RWPE1 (cell line): ENCODE measurements at regions not wholly inside any gene's neighbourhood (a gene's known extent, or its start where the extent isn't known, plus 50 kb on each side); places are given as distances from the start of the nearest gene placed in this dataset.
A peak's percentile ranks its signal among the peaks of the same experiment; 100 is the strongest.

Experiments used
- CTCF ChIA-PET: fragments of 350-600 bp; sonication (Branson Sonifier 250); formaldehyde crosslinking; extraction: SDS; loops from one replicate; lab custom pipeline; 2021; lab: Yijun Ruan, JAX
- POLR2A ChIA-PET: fragments of 400-600 bp; formaldehyde crosslinking; extraction: SDS; loops from one replicate; lab custom pipeline; 2020; ENCODE audit warnings: antibody characterized with exemption; ENCODE audit not compliant: low non-redundant PET; lab: Yijun Ruan, JAX
- DNase-seq: peaks from one replicate; pipeline ENCODE4 v3.0.0; 2012; ENCODE audit warnings: low spot score
- H3K27ac ChIP-seq: fragments of 450-650 bp; 2 replicates; pipeline ENCODE4 v1.5.1; 2017
- CTCF ChIP-seq: fragments of 450-650 bp; conservative IDR thresholded peaks from 2 replicates; pipeline ENCODE4 v1.5.1; 2017; ENCODE audit warnings: low read depth, mild to moderate bottlenecking

GRCh38 chr3:174424656-174425055, 434.5 kb upstream of the NAALADL2 start:
- TF ChIP-seq CTCF = no peak
- H3K27ac ChIP-seq = no peak overlapping the region
- CTCF ChIA-PET = no interaction called here
- no peak for DNase-seq
- POLR2A ChIA-PET = no interaction called here

- H3K27ac ChIP-seq = no peak overlapping the region
- POLR2A ChIA-PET = no interaction called here
- CTCF ChIA-PET = no interaction called here
- TF ChIP-seq CTCF = no peak
- no peak for DNase-seq
Observed at GRCh38 chr3:174425422-174425821, 433.7 kb upstream of the NAALADL2 start.

- ChIA-PET POLR2A (no interaction called here), CTCF (no interaction called here)
- TF ChIP-seq CTCF = no peak
- no peak overlapping the region for H3K27ac ChIP-seq
- DNase-seq = no peak
Observed at GRCh38 chr3:174430986-174431385, 428.1 kb upstream of the NAALADL2 start.

GRCh38 chr3:174431717-174432116, 427.4 kb upstream of the NAALADL2 start:
- H3K27ac ChIP-seq = no peak overlapping the region
- CTCF ChIA-PET = no interaction called here
- POLR2A ChIA-PET = no interaction called here
- no peak for TF ChIP-seq CTCF
- DNase-seq = peak; percentile 26

- ChIA-PET CTCF (no interaction called here), POLR2A (no interaction called here)
- TF ChIP-seq CTCF = no peak
- no peak for DNase-seq
- no peak overlapping the region for H3K27ac ChIP-seq
Observed at GRCh38 chr3:174436367-174436766, 422.8 kb upstream of the NAALADL2 start.

GRCh38 chr3:174438501-174439145, 420.5 kb upstream of the NAALADL2 start:
- ChIA-PET CTCF (interaction anchor here (0.7 to 1.0 kb wide), 2 partner anchors 83 to 283 kb away, joined by 3 read pairs; no protein-coding TSS in a partner anchor), POLR2A (no interaction called here)
- H3K27ac ChIP-seq = no peak overlapping the region
- no peak for DNase-seq
- no peak for TF ChIP-seq CTCF
